ENCODE measurements at regions not wholly inside any gene's neighbourhood (a gene's known extent, or its start where the extent isn't known, plus 50 kb on each side); places are given as distances from the start of the nearest gene placed in this dataset.

DNA sequence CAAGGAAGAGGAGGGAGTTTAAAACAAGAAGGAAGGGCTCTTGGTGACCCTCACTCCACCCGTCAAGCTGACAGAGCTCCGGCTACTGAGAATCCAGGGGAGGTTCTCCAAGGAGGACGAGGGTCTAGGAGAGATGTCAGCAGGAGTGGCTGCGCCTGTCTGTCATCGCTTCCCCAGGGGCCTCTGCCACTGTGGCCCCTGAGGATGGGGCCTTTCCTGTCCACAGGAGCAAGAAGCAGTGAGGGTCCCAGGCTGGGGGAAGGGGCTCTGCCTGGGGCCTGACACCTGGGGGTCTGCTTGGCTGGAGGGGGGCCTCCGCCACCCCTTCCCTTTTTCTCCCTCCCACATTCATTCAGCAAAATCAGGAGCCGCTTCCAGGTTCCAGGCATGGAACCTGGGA, 66.5 kb upstream of the TNRC6C start (continued):
- TF ChIP-seq, protein P1, sequence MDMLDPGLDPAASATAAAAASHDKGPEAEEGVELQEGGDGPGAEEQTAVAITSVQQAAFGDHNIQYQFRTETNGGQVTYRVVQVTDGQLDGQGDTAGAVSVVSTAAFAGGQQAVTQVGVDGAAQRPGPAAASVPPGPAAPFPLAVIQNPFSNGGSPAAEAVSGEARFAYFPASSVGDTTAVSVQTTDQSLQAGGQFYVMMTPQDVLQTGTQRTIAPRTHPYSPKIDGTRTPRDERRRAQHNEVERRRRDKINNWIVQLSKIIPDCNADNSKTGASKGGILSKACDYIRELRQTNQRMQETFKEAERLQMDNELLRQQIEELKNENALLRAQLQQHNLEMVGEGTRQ (IDR thresholded peaks at IDR 0.05; ENCODE audit: low read length) = no peak
